ENCODE measurements at regions not wholly inside any gene's neighbourhood (a gene's known extent, or its start where the extent isn't known, plus 50 kb on each side); places are given as distances from the start of the nearest gene placed in this dataset.

DNA sequence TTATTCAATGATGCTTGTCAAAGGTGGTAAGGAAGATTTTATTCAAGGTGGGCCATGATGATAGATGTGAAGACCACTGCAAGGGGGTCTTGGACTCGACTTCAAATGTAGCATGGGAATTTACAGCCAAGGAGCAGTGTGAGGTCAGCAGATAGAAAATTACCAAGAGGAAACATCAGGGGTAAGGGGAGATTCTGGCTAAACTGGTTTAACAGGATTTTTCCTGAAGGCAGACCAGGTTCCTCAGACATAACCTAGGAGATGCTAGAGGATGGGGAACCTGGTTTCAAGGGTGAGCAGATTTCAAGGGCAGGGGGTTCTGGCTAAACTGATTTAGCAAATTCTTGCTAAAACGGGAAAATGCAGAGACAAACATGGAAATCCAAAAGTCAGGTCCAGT is 464.9 kb downstream of the TAFA4 start:
- Histone ChIP-seq H4K20me1 (ENCODE audit: insufficient read depth, low read length) (no peaks in the 10 kb centered on the region), H3K27ac (ENCODE audit: low read depth in 1 of 2, low read length in 2 of 2) (no peak overlapping the region), H3K4me3 (replicated peaks in 1 of 3; ENCODE audit: low read depth in 2 of 3, low read length in 3 of 3) (no peak overlapping the region), H3K4me2 (replicated peaks; ENCODE audit: extremely low read depth, low read length, poor library complexity, severe bottlenecking) (no peak overlapping the region), H3K4me1 (ENCODE audit: control insufficient read depth in 1 of 2, insufficient read depth in 2 of 2, low read length in 2 of 2) (no peaks in the 10 kb centered on the region), H2AFZ (ENCODE audit: insufficient read depth, low read depth, low read length, poor library complexity, severe bottlenecking) (no peak overlapping the region), H3K79me2 (ENCODE audit: insufficient read depth, low read length) (no peaks in the 10 kb centered on the region), H3K27me3 (ENCODE audit: control insufficient read depth in 2 of 2, insufficient read depth in 2 of 2, low read length in 2 of 2) (no peaks in the 10 kb centered on the region), H3K9me3 (replicated peaks in 1 of 2; ENCODE audit: control insufficient read depth in 1 of 2, insufficient read depth in 1 of 2, low read length in 2 of 2) (no peaks in the 10 kb centered on the region), H3K36me3 (replicated peaks in 1 of 2; ENCODE audit: control insufficient read depth in 1 of 2, insufficient read depth in 2 of 2, low read length in 2 of 2) (no peaks in the 10 kb centered on the region), H3K9ac (ENCODE audit: insufficient read depth, low read length, poor library complexity, severe bottlenecking) (no peak overlapping the region)
- WGBS (ENCODE audit: insufficient coverage), result 33% methylated on average over 1 of the region's 2 CpGs
- TF ChIP-seq, protein P1, sequence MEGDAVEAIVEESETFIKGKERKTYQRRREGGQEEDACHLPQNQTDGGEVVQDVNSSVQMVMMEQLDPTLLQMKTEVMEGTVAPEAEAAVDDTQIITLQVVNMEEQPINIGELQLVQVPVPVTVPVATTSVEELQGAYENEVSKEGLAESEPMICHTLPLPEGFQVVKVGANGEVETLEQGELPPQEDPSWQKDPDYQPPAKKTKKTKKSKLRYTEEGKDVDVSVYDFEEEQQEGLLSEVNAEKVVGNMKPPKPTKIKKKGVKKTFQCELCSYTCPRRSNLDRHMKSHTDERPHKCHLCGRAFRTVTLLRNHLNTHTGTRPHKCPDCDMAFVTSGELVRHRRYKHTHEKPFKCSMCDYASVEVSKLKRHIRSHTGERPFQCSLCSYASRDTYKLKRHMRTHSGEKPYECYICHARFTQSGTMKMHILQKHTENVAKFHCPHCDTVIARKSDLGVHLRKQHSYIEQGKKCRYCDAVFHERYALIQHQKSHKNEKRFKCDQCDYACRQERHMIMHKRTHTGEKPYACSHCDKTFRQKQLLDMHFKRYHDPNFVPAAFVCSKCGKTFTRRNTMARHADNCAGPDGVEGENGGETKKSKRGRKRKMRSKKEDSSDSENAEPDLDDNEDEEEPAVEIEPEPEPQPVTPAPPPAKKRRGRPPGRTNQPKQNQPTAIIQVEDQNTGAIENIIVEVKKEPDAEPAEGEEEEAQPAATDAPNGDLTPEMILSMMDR (IDR thresholded peaks at IDR 0.05), result no peak
- Mint-ChIP-seq H3K4me1 (no peaks in the 10 kb centered on the region), H3K27ac (no peak overlapping the region), H3K36me3 (no peaks in the 10 kb centered on the region), H3K27me3 (ENCODE audit: low read depth in 3 of 3) (peaks cover 0 to 1% (median 0%) of the 10 kb centered on the region in 3 donors), H3K9me3 (peaks cover 0 to 8% (median 3%) of the 10 kb centered on the region in 7 donors), H3K4me3 (no peak overlapping the region)
- DNase-seq, result no peak
- intact Hi-C loops (cut with micrococcal nuclease), result no loop called here

DNA sequence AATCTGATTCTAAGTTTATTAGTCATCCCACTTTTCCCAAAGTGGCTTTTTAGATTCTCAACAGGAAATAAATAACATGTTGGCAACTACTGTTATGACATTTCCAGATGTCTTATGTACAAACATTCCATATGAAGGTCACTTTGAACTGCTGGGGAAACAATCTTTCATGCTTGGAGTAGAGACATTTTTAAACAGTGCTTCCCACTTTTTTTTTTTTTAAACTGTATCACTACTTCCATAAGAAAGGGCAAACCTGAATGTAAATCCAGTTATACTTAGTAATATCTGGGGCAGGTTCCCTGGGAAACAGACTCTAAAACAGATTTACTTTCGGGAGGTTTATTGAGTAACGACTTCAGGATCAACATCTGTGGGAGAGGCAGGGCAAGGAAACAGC is 473.8 kb downstream of the TAFA4 start:
- no peak overlapping the region for H3K4me2 ChIP-seq (replicated peaks; ENCODE audit: extremely low read depth, low read length, poor library complexity, severe bottlenecking)
- no peaks in the 10 kb centered on the region for H3K36me3 ChIP-seq (replicated peaks in 1 of 2; ENCODE audit: control insufficient read depth in 1 of 2, insufficient read depth in 2 of 2, low read length in 2 of 2)
- no peaks in the 10 kb centered on the region for H3K9me3 ChIP-seq (replicated peaks in 1 of 2; ENCODE audit: control insufficient read depth in 1 of 2, insufficient read depth in 1 of 2, low read length in 2 of 2)
- Mint-ChIP-seq H3K4me3 (no peak overlapping the region), H3K4me1 (no peaks in the 10 kb centered on the region), H3K27me3 (ENCODE audit: low read depth in 3 of 3) (peaks cover 0 to 3% (median 0%) of the 10 kb centered on the region in 3 donors), H3K9me3 (peaks cover 0 to 4% (median 0%) of the 10 kb centered on the region in 7 donors), H3K27ac (no peak overlapping the region), H3K36me3 (no peaks in the 10 kb centered on the region)
- DNase-seq, result no peak
- H3K27me3 ChIP-seq (ENCODE audit: control insufficient read depth in 2 of 2, insufficient read depth in 2 of 2, low read length in 2 of 2), result no peaks in the 10 kb centered on the region
- no peak overlapping the region for H3K27ac ChIP-seq (ENCODE audit: low read depth in 1 of 2, low read length in 2 of 2)
- no peaks in the 10 kb centered on the region for H3K79me2 ChIP-seq (ENCODE audit: insufficient read depth, low read length)
- 93% methylated on average over 2 of the region's 2 CpGs for WGBS (ENCODE audit: insufficient coverage)
- no peak overlapping the region for H2AFZ ChIP-seq (ENCODE audit: insufficient read depth, low read depth, low read length, poor library complexity, severe bottlenecking)
- H4K20me1 ChIP-seq (ENCODE audit: insufficient read depth, low read length), result no peaks in the 10 kb centered on the region
- H3K4me3 ChIP-seq (replicated peaks in 1 of 3; ENCODE audit: low read depth in 2 of 3, low read length in 3 of 3), result no peak overlapping the region
- intact Hi-C loops (cut with micrococcal nuclease), result no loop called here
- TF ChIP-seq, protein P1 (IDR thresholded peaks at IDR 0.05), result no peak
- no peak overlapping the region for H3K9ac ChIP-seq (ENCODE audit: insufficient read depth, low read length, poor library complexity, severe bottlenecking)
- no peaks in the 10 kb centered on the region for H3K4me1 ChIP-seq (ENCODE audit: control insufficient read depth in 1 of 2, insufficient read depth in 2 of 2, low read length in 2 of 2)
